ENCODE measurements at regions not wholly inside any gene's neighbourhood (a gene's known extent, or its start where the extent isn't known, plus 50 kb on each side); places are given as distances from the start of the nearest gene placed in this dataset.

DNA sequence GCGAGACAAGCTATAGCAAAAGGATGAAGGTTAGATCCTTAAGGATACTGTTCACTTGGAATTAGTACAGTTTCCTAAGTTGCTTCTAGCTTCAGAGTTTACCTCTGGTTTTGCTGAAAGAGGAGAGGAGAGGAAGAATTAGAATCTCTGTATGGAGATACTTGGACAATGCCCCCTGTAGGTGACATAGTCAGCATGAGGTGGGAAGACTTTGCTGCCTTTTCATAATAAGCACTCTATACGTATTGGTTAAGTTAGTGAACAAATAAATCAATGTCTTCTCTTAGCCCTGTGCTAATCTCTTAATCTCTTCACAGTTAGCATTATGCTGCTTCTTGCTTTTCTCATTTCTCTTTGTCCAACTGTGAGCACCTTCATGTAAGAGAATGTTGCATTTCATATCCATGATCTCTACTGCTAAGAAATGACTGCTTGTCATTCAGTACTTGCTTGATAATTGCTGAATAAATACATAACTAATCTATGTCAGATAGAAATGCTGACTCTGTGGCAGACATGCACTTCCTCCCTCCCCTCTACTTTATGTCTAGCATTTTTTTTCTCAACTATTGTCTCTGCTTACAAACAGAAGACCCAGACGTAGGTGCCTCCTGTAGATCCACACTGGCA is 527.2 kb downstream of the GBA3 start:
- TF ChIP-seq POLR2A (IDR thresholded peaks at IDR 0.05; ENCODE audit: low read length) (no peak), GATA1 (IDR thresholded peaks at IDR 0.05; ENCODE audit: low read depth, low read length) (no peak)

Measured in erythroblast (primary cell).